Left lung (tissue), 4 donors: ENCODE measurements at regions not wholly inside any gene's neighbourhood (a gene's known extent, or its start where the extent isn't known, plus 50 kb on each side); places are given as distances from the start of the nearest gene placed in this dataset.
"Not testable (repeated sequence)": the region's sequence is repeated elsewhere in the genome, so short reads cannot be mapped to it uniquely, and the experiment has no call there.

Experiments
- ATAC-seq: fragments of 200-7000 bp; cut with Tn5 transposase; one replicate; pipeline ENCODE4 v1.9.1; 2020; ENCODE audit warnings: moderate library complexity
- DNase-seq, 4 donors: peaks; one replicate each; pipeline ENCODE4 v3.0.0-alpha.2; 2013 to 2020
- H3K27ac ChIP-seq, 2 donors: fragments of 200-600 bp; sonication (generic) in 1 of 2; one replicate each; pipeline versions ENCODE4 v1.5.0 to v1.8.0; 2020 to 2021
- H3K27me3 ChIP-seq, 2 donors: fragments of 200-600 bp; sonication (generic) in 1 of 2; one replicate each; pipeline versions ENCODE4 v1.5.0 to v1.8.0; 2020 to 2021
- H3K36me3 ChIP-seq, 2 donors: fragments of 200-600 bp; sonication (generic) in 1 of 2; one replicate each; pipeline versions ENCODE4 v1.5.0 to v1.8.0; 2020 to 2021
- H3K4me1 ChIP-seq, 2 donors: fragments of 200-600 bp; one replicate each; pipeline ENCODE4 v1.8.0; 2021
- H3K4me3 ChIP-seq, 2 donors: fragments of 200-600 bp; sonication (generic) in 1 of 2; one replicate each; pipeline versions ENCODE4 v1.5.0 to v1.8.0; 2020 to 2021; ENCODE audit warnings: mild to moderate bottlenecking in 1 of 2
- H3K9me3 ChIP-seq, 2 donors: fragments of 200-600 bp; sonication (generic) in 1 of 2; one replicate each; pipeline versions ENCODE4 v1.5.0 to v1.8.0; 2020 to 2021
- intact Hi-C, 2 donors: fragments of 100-400 bp; cut with DNase I; formaldehyde crosslinking; loops; one replicate each; pipeline versions ENCODE4 v1.11.2 to v1.14.2; 2022
- TF ChIP-seq, protein P1 (sequence below), 2 donors: fragments of 200-600 bp; sonication (generic) in 1 of 2; IDR thresholded peaks; one replicate each; pipeline versions ENCODE4 v1.5.0 to v1.8.0; 2021; ENCODE audit warnings: antibody characterized with exemption in 2 of 2
- donor health status: DM: no; HTN: yes; CAD: no.
- donor health status: DM: no; HTN: no; CAD: no.

DNA sequence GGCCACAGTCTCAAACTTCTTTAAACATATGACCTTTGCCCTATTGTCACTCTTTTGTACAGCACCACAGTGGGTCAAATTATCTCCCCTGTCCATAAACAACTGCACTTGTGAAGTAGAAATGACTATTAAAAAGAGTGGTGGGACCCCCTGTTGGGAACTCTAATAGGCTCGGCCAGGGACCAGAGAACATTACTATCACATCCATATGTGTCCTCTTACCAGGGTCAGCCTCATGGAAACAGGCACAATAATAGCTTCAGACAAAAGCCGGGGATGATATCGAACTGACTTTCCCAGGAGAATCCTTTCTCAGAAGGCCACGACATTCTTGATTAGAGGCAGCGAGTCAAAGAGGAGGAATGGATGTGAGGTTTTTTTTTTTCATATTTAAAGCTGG, 96.6 kb downstream of the NKX2-1 start:
- intact Hi-C loops = no loop called here
- ATAC-seq (no peak), DNase-seq (no peak)

DNA sequence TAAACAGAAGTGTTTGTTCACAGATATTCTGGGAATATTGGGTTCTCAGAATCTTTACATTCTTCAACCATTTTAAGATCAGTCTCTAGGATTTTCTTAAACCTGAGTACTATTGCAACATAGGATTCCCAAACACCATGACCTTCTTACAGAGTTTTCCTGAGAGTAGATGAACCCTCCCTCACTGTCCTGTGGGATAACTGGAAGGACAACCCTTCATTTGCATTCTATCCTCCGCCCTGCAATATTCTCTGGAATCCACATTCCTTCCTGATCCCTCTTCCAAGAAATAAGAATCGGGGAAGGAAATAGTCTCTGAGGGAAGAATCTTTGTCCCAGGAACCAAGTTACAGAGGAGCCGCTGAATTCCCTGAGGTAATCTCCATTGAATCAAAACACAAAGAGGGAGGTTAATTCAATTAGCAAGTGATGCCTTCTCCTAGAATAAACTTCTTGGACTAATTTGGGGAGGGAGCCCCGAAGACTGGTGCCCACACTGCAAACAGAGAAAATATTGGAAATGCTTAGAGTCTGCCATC, 99.8 kb upstream of the MBIP start:
- Histone ChIP-seq H3K27me3 (no peaks in the 10 kb centered on the region), H3K4me3 (no peak overlapping the region), H3K27ac (no peak overlapping the region), H3K36me3 (no peaks in the 10 kb centered on the region), H3K4me1 (no peaks in the 10 kb centered on the region), H3K9me3 (peaks cover 0 to 10% of the 10 kb centered on the region in 2 donors)
- no peak for DNase-seq
- ATAC-seq = no peak
- TF ChIP-seq, protein P1, sequence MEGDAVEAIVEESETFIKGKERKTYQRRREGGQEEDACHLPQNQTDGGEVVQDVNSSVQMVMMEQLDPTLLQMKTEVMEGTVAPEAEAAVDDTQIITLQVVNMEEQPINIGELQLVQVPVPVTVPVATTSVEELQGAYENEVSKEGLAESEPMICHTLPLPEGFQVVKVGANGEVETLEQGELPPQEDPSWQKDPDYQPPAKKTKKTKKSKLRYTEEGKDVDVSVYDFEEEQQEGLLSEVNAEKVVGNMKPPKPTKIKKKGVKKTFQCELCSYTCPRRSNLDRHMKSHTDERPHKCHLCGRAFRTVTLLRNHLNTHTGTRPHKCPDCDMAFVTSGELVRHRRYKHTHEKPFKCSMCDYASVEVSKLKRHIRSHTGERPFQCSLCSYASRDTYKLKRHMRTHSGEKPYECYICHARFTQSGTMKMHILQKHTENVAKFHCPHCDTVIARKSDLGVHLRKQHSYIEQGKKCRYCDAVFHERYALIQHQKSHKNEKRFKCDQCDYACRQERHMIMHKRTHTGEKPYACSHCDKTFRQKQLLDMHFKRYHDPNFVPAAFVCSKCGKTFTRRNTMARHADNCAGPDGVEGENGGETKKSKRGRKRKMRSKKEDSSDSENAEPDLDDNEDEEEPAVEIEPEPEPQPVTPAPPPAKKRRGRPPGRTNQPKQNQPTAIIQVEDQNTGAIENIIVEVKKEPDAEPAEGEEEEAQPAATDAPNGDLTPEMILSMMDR (IDR thresholded peaks at IDR 0.05) = no peak
- intact Hi-C loops = no loop called here

More for the DNA sequence above, 96.6 kb downstream of the NKX2-1 start:
- H3K4me1 ChIP-seq = no peaks in the 10 kb centered on the region
- H3K27me3 ChIP-seq = no peaks in the 10 kb centered on the region
- no peaks in the 10 kb centered on the region for H3K36me3 ChIP-seq
- H3K27ac ChIP-seq = no peak overlapping the region
- no peak overlapping the region for H3K4me3 ChIP-seq
- no peaks in the 10 kb centered on the region for H3K9me3 ChIP-seq
- TF ChIP-seq, protein P1 (IDR thresholded peaks at IDR 0.05) = no peak

- no peaks in the 10 kb centered on the region for H3K4me1 ChIP-seq
- H3K27me3 ChIP-seq = no peaks in the 10 kb centered on the region
- no peak overlapping the region for H3K27ac ChIP-seq
- H3K9me3 ChIP-seq = peaks cover 0 to 10% of the 10 kb centered on the region in 2 donors
- intact Hi-C loops = no loop called here
- no peak for ATAC-seq
- no peak overlapping the region for H3K4me3 ChIP-seq
- no peak for DNase-seq
- TF ChIP-seq, protein P1 (IDR thresholded peaks at IDR 0.05) = no peak
- no peaks in the 10 kb centered on the region for H3K36me3 ChIP-seq
Observed at GRCh38 chr14:36418937-36419336, 98.5 kb upstream of the MBIP start.

GRCh38 chr14:36411951-36412350, 91.5 kb upstream of the MBIP start:
- DNase-seq, H3K27me3 ChIP-seq, intact Hi-C loops: not testable (repeated sequence)

GRCh38 chr14:36408388-36408787, 88.0 kb upstream of the MBIP start:
- DNase-seq (no peak), ATAC-seq (no peak)
- Histone ChIP-seq H3K4me1 (no peaks in the 10 kb centered on the region), H3K36me3 (no peaks in the 10 kb centered on the region), H3K9me3 (no peaks in the 10 kb centered on the region), H3K27me3 (no peaks in the 10 kb centered on the region), H3K4me3 (no peak overlapping the region), H3K27ac (no peak overlapping the region)
- intact Hi-C loops = no loop called here
- TF ChIP-seq, protein P1 (IDR thresholded peaks at IDR 0.05) = no peak

More at GRCh38 chr14:36411951-36412350, 91.5 kb upstream of the MBIP start:
- not testable (repeated sequence) for H3K4me1 ChIP-seq, ATAC-seq, H3K4me3 ChIP-seq, H3K27ac ChIP-seq, H3K36me3 ChIP-seq
- peaks cover 0 to 10% of the 10 kb centered on the region in 2 donors for H3K9me3 ChIP-seq
